ENCODE measurements at regions not wholly inside any gene's neighbourhood (a gene's known extent, or its start where the extent isn't known, plus 50 kb on each side); places are given as distances from the start of the nearest gene placed in this dataset.
"Not testable (repeated sequence)": the region's sequence is repeated elsewhere in the genome, so short reads cannot be mapped to it uniquely, and the experiment has no call there.

DNA sequence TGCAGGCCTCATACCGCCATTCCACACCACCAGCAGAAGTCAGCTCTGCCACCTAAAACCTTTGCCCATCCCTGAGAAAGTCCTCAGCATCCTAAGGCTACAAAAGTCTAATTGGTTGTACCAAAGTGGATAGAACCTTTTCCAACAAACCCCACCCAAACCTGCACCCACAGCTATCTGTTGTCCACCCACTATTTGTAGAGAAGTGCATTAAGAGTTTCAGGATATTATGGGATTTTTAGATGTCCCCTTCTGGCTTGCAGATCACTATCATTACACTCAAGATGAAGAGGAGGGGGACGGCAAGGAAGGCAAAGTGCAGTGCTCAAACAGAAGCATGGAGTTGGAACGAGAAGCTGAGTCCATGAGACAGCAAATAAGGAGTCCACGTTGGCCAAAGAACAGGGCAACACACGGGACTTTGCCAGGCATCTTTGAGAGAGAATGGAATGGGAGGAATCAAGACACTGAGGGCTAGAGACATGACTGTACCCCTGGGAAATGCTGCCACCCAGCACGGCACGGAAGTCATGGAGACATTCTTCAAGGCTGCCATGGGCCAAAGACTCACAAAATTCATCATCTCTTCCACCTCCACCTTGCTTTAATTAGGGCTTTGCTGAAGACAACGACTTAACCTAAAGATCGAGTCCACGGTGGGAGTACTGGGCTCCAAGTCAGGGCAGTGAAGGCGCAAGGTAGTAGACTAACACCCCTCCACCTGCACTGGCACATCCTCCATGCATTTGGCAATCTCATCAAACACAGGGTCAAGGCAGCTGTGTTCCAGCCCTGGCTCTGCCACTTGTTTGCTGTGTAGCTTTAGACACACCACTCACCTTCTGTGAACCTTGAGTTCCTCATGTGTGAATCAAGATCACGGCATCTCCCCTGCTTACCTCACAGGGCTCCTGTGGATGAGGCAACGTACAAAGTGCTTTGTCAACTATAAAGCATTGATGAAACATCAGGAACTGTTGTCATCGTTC lies 112.9 kb upstream of the TMEM45B start:
- DNase-seq, result no peak

GRCh38 chr11:129703846-129704245 lies 111.8 kb upstream of the TMEM45B start:
- DNase-seq, result no peak

GRCh38 chr11:129704831-129705230 lies 110.8 kb upstream of the TMEM45B start:
- DNase-seq, result no peak

- DNase-seq, result no peak
Measured at GRCh38 chr11:129705341-129705740, 110.3 kb upstream of the TMEM45B start.

DNA sequence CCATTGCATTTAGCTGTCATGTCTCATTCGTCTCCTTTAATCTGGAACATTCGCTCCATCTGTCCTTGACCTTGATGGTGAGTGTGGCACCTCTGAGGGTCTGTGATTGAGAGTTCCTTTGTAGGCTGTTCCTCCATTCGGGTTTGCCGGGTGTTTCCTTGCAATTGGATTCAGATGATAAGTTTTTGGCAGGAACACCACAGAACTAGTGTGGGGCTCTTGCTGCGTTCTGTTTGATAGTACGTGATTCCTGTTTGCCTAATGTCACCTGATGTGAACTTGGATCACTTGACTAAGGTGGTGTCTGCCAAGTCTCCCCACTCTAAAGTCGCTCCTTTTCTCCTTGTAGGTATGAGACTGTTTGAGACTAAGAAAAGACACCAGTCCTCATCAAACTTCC lies 109.7 kb upstream of the TMEM45B start:
- peak; percentile 75 for DNase-seq

DNA sequence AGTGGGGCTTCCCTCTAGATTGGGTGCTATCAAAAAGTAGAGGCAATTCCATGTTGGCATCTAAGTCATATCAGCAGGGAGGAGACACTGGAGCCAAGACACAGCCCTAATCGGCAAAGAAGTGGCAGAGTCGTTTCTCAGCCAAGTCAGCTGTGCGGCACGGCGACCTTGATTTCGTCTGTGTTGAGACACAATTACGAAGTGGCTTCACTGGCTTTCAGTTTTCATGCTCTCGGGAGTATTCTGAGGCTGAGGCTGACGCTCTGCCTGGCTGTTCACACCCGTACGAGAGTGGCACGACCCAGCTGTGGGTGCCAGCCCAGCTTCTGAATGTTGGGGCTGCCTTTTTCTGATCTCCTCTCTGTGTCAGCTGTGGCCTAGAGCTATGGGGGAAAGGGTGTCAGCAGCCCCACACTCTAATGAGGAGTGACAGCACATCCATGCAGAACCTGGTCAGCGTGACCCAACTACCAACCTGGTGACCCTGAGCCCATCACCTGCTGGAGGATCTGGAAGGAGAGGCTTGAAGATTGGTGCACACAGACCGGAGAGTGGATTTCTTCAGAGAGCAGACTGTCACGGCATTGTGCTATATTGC lies 105.7 kb upstream of the TMEM45B start:
- no peak for DNase-seq

- no peak for DNase-seq
Measured at GRCh38 chr11:129710423-129710822, 105.2 kb upstream of the TMEM45B start.

GRCh38 chr11:129711760-129712159 lies 103.9 kb upstream of the TMEM45B start:
- no peak for DNase-seq

DNA sequence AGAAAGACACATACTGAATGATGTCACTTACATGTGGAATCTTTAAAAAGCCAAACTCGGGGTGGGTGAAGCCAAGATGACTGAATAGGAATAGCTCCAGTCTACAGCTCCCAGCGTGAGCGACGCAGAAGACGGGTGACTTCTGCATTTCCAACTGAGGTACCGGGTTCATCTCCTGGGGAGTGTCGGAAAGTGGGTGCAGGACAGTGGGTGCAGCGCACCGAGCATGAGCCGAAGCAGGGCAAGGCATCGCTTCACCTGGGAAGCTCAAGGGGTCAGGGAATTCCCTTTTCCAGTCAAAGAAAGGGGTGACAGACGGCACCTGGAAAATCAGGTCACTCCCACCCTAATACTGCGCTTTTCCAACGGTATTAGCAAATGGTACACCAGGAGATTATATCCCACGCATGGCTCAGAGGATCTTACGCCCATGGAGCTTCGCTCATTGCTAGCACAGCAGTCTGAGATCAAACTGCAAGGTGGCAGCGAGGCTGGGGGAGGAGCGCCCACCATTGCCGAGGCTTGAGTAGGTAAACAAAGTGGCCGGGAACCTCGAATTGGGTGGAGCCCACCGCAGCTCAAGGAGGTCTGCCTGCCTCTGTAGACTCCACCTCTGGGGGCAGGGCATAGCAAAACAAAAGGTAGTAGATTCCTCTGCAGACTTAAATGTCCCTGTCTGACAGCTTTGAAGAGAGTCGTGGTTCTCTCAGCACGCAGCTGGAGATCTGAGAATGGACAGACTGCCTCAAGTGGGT lies 103.0 kb upstream of the TMEM45B start:
- not testable (repeated sequence) for DNase-seq

DNA sequence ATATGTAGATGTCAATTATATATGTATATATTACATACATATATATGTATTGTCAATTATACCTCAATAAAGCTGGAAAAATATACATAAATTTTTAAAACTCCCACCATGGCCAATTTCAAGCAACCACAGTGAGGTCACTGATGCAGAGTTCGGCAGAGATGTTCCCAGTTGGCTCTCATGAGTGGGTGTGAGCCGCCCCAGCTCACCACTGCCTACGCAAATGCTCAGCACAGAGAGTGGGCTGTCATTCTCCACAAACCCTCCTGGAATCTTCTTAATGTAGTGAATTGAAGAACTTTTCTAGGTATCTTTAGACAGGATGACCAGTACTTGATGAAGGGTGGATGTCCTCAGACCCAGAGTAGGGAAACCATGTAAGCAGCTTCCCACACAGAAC lies 96.6 kb upstream of the TMEM45B start:
- DNase-seq, result no peak

DNA sequence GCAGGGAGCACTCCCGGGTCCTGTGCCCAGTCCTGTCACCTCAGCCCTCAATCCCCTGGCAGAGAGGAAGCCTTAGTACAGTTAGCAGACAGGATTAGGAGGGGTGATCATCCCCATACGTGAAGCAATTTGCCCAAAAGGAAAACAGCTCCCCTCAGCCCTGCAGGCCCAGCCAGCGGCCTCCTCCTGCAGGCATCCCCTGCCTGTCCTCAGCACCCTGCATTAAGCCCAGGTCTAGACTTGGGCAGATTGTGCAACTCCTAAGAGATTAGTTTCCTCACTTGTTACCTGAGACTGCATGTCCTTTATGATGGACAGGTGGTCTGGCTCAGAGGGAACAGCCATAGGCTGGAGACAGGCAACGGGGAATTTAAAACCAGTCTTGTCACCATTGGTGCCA lies 95.5 kb upstream of the TMEM45B start:
- DNase-seq, result no peak

- no peak for DNase-seq
Measured at GRCh38 chr11:129720994-129721393, 94.7 kb upstream of the TMEM45B start.

DNA sequence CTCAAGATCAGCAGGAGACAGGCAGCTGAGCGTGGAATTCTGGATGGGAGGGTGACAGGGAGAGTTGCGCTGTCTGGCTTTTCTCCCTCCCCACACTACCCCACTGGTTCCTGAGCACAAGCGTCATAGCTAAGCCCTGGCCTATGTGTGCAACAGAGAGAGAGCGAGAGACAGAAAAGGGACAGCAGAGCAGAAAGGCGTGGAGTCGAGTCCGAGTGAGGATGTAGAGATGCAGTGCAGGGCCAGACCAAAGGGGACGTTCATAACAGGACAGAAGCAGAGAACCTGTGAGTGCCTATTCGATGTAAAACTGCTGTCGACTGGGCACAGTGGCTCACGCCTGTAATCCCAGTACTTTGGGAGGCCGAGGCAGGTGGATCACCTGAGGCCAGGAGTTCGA lies 94.0 kb upstream of the TMEM45B start:
- DNase-seq, result no peak

GRCh38 chr11:129722529-129722928 lies 93.1 kb upstream of the TMEM45B start:
- peak; percentile 43 for DNase-seq

DNA sequence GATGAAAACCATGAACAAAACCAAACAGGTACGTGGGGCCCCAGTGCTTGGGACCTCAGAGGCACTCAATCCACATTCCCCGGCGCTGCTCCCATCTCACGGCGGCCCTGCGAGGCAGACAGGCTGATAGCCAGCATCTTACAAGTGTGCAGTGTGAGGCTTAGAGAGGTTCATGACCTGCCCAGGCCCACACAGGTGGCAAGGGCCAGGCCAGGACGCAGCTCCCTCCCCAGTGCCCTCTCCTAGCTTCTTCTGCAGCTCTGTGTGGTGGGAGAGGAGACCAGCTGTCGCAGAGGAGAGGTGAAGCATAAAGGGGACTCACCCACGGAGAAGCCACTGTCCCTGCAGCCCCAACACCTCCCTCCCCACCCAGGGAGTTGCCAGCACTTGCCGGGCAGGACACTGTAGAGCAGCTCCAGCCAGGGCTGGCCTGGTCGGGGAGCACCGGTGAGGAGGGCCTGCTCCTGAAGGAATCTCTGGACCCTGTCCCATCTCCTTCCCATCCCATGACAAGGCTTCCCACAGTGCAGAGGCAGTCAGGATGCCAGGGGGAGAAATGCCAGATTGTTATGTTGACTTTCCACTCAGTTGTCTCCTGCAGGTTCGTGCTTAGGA lies 92.4 kb upstream of the TMEM45B start:
- no peak for DNase-seq

GRCh38 chr11:129723761-129724162 lies 91.9 kb upstream of the TMEM45B start:
- DNase-seq, result no peak

DNA sequence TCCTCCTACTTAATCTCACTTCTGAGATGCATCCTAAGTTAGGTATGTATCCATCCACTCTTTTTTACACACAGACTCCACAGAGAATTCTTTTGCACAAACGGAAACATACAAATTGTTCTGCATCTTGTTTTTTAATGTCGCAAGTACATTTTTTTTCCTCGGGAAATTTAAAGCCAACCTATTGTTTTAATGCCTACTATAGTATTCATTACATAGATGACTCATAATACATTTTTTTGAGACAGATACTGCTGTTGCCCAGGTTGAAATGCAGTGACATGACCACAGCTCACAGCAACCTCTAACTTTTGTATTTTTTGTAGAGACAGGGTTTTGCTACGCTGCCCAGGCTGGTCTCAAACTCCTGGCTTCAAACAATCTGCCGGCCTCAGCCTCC lies 90.8 kb upstream of the TMEM45B start:
- no peak for DNase-seq

- DNase-seq, result no peak
Measured at GRCh38 chr11:129726179-129726578, 89.5 kb upstream of the TMEM45B start.

DNA sequence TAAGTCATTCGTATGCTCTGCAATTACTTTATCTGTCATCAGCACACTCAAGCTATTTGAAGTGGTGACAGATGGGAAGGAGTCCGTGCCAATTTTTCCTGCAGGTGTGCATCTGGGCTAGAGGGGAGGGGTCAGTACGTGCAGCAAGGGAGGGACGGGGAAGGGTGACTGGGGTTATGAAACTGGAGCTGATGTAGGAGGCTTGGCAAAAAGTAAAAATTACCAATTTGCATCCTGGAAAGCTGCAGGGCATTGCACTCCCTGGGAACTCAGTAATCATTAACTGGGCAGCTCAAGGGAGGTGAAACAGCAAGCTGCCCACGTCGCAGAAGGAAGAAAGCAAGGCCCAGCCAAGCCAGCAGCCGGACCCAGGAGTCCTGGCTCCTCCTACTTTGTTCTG lies 87.1 kb upstream of the TMEM45B start:
- DNase-seq, result peak; percentile 99

GRCh38 chr11:129729216-129729615 lies 86.4 kb upstream of the TMEM45B start:
- peak; percentile 87 for DNase-seq

DNA sequence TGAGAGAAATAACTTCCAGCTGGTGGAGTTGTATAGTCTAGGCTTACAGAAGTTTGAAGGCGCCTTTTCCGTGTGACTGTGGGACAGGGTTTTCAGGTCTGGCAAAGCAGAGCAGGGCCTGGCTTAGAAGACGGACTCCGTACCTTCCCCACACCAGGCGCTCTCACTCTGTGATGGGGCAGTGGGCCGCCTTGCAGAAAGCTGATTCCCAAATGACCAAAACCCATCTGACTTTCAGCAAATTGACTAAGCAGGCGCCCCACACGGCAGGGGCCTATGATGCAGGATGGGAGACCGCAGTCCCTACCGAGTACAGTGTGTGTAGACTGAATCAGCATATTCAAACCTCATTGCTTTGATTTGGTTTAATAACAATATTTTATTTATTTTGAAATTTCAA lies 85.8 kb upstream of the TMEM45B start:
- DNase-seq, result no peak

DNA sequence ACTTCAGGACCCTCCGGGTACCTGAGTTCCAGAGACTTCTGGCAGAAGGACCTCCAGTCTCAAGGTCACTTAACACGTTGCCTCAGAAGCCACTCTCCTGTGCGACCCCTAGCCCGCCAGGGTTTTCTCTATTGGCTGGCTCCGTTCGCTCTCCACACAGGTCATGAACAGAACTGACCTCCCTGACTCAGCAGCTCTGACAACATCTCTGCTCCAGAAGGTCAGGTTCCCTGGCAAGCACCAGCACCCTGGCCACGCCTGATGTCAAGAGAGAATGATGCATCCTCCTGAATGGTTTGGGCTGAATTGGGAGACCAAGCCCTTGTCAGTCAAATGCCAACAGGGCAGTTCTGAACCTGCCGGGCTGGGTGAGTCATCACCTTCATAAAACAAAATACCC lies 84.3 kb upstream of the TMEM45B start:
- peak; percentile 39 for DNase-seq

DNA sequence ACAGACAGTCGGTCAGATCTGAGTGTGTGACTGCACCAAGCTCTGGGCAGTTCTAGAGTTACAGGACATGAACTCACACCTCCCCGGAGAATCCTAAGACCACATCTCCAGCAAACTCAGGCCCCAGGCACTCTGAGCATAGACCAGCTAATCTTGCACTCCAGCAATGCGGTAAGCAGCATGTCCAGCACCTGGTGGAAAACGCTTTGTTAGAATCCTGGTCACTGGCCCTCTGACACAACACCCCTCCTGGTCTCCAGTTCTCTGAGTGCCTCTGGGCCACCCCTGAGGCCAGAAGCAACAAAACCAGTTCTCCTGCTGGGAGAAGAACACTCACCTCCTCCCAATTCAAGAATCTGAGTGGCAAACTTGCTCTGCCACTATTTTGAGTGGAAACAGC lies 82.7 kb upstream of the TMEM45B start:
- DNase-seq, result peak; percentile 80

Measured in DMS79 treated with DMSO at 0.1 percent for 48 hours (cell line).